Mammary epithelial cell (primary cell): ENCODE measurements at regions not wholly inside any gene's neighbourhood (a gene's known extent, or its start where the extent isn't known, plus 50 kb on each side); places are given as distances from the start of the nearest gene placed in this dataset.

ENCODE experiments used
- EZH2 ChIP-seq: IDR thresholded peaks from 2 replicates; pipeline ENCODE4 v1.6.1; 2012; ENCODE audit warnings: low read length, inconsistent platforms, borderline replicate concordance
- TF ChIP-seq, protein P1 (sequence below), 2 donors: IDR thresholded peaks in 1 of 2; conservative IDR thresholded peaks in 1 of 2; 2 replicates each; pipeline ENCODE4 v1.5.1; 2011 to 2012; ENCODE audit warnings: inconsistent platforms in 2 of 2, low read length in 2 of 2, mild to moderate bottlenecking in 2 of 2, control low read depth in 1 of 2, low read depth in 1 of 2; ENCODE audit not compliant: insufficient read depth in 1 of 2; ENCODE audit errors: extremely low read depth in 1 of 2

GRCh38 chr5:3190433-3190832, 405.2 kb upstream of the IRX1 start:
- TF ChIP-seq, protein P1, sequence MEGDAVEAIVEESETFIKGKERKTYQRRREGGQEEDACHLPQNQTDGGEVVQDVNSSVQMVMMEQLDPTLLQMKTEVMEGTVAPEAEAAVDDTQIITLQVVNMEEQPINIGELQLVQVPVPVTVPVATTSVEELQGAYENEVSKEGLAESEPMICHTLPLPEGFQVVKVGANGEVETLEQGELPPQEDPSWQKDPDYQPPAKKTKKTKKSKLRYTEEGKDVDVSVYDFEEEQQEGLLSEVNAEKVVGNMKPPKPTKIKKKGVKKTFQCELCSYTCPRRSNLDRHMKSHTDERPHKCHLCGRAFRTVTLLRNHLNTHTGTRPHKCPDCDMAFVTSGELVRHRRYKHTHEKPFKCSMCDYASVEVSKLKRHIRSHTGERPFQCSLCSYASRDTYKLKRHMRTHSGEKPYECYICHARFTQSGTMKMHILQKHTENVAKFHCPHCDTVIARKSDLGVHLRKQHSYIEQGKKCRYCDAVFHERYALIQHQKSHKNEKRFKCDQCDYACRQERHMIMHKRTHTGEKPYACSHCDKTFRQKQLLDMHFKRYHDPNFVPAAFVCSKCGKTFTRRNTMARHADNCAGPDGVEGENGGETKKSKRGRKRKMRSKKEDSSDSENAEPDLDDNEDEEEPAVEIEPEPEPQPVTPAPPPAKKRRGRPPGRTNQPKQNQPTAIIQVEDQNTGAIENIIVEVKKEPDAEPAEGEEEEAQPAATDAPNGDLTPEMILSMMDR (conservative IDR thresholded peaks at IDR 0.05 in 1 of 2, IDR thresholded peaks at IDR 0.05 in 1 of 2; ENCODE audit: extremely low read depth in 1 of 2, insufficient read depth in 1 of 2, low read depth in 1 of 2, low read length in 2 of 2) = no peak
- TF ChIP-seq EZH2 = no peak
